ENCODE measurements at regions not wholly inside any gene's neighbourhood (a gene's known extent, or its start where the extent isn't known, plus 50 kb on each side); places are given as distances from the start of the nearest gene placed in this dataset.

DNA sequence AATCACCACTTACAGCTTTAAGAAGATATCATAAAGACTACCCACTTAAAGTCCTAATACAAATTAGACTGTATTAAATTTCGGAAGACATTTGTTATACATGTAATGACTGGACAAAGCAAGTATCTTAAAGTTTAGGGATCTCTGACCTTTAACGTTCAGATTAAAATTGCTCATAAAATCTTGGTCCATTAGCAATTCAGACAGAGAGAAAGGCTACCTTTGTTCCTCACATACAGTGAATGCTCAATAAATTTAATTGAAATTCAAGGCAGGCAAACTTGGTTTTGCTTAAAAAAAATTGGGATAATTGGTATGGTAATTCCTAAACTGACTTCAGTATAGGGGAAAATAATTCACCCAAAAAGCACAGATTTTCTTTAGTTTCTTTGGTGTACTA lies 285.9 kb upstream of the EMCN start:
- TF ChIP-seq, protein P1, sequence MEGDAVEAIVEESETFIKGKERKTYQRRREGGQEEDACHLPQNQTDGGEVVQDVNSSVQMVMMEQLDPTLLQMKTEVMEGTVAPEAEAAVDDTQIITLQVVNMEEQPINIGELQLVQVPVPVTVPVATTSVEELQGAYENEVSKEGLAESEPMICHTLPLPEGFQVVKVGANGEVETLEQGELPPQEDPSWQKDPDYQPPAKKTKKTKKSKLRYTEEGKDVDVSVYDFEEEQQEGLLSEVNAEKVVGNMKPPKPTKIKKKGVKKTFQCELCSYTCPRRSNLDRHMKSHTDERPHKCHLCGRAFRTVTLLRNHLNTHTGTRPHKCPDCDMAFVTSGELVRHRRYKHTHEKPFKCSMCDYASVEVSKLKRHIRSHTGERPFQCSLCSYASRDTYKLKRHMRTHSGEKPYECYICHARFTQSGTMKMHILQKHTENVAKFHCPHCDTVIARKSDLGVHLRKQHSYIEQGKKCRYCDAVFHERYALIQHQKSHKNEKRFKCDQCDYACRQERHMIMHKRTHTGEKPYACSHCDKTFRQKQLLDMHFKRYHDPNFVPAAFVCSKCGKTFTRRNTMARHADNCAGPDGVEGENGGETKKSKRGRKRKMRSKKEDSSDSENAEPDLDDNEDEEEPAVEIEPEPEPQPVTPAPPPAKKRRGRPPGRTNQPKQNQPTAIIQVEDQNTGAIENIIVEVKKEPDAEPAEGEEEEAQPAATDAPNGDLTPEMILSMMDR (IDR thresholded peaks at IDR 0.05; ENCODE audit: low read depth, low read length) = no peak
- no peak for TF ChIP-seq POLR2A (IDR thresholded peaks at IDR 0.05; ENCODE audit: extremely low read depth, insufficient read length)
- TF ChIP-seq, protein P2, sequence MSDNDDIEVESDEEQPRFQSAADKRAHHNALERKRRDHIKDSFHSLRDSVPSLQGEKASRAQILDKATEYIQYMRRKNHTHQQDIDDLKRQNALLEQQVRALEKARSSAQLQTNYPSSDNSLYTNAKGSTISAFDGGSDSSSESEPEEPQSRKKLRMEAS (IDR thresholded peaks at IDR 0.05; ENCODE audit: low read depth, low read length) = no peak
